H7 (cell line): ENCODE measurements at regions not wholly inside any gene's neighbourhood (a gene's known extent, or its start where the extent isn't known, plus 50 kb on each side); places are given as distances from the start of the nearest gene placed in this dataset.
"Not testable (repeated sequence)": the region's sequence is repeated elsewhere in the genome, so short reads cannot be mapped to it uniquely, and the experiment has no call there.

Experiments
- DNase-seq: peaks from one replicate; pipeline ENCODE4 v3.0.0; 2012
- H3K27me3 ChIP-seq: 2 replicates; pipeline ENCODE4 v1.6.0; 2011; ENCODE audit warnings: mild to moderate bottlenecking, low read length; ENCODE audit not compliant: control insufficient read depth, insufficient read depth
- H3K36me3 ChIP-seq: replicated peaks from 2 replicates; pipeline ENCODE4 v1.5.1; 2011; ENCODE audit warnings: low read length; ENCODE audit not compliant: control insufficient read depth, insufficient read depth
- H3K4me3 ChIP-seq: 2 replicates; pipeline ENCODE4 v1.5.1; 2011; ENCODE audit warnings: low read depth, mild to moderate bottlenecking, control low read depth, low read length, moderate library complexity; ENCODE audit not compliant: insufficient read depth

DNA sequence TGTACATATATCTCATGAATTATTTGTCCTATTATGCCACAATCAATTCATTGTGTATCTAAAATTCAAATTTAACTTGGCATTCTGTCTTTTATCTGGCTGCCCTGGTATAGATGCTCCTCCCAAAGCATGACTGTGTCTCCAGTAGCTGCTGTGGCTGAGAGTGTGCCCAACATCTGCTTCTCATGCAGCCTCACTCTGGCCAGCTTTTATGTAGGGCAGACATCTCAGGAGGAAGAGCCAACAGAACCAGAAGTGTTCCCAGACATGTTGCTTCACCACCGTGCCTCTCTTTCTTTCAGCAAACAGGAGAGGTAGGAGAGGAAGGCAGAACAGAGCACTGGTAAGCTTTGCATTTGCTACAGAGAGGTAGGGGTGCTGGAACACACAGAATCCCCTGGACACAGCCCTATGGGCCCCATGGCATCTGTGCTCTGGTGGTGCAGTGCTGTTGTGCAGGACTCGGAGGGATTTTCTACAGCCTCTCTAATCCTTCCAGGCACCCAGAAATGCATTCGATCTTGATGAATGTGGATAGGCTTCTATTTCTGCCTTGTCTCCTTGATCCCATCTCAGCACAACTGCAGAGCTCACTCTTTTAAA, 637.1 kb downstream of the UTRN start:
- Histone ChIP-seq H3K4me3 (no peak overlapping the region), H3K36me3 (no peaks in the 10 kb centered on the region), H3K27me3 (no peaks in the 10 kb centered on the region)
- DNase-seq: no peak

DNA sequence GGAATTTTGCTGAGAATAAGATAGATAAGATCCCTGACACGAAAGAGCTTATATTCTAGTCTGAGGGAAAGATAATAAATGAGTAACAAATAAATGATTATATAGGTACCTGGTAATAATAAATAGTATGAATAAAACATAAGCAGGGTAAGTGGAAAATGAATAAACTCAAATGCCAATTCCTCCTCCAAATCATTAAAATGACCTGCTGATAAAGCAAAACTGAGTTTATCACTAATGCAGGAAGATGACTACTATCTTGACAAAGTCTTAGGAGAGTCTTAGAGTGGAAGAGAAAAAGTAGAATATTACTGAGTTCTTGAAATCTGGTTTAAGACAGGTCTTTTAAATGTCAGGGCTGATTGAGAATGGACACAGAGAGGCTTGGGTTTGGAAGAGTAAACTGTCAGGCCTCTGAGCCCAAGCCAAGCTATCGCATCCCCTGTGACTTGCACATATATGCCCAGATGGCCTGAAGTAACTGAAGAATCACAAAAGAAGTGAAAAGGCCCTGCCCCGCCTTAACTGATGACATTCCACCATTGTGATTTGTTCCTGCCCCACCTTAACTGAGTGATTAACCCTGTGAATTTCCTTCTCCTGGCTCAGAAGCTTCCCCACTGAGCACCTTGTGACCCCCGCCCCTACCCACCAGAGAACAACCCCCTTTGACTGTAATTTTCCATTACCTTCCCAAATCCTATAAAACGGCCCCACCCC, 637.8 kb downstream of the UTRN start:
- not testable (repeated sequence) for H3K27me3 ChIP-seq, DNase-seq, H3K36me3 ChIP-seq, H3K4me3 ChIP-seq

DNA sequence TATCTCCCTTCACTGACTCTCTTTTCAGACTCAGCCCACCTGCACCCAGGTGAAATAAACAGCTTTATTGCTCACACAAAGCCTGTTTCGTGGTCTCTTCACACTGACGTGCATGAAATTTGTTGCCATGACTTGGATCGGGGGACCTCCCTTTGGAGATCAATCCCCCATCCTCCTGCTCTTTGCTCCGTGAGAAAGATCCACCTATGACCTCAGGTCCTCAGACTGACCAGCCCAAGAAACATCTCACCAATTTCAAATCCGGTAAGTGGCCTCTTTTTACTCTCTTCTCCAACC, 638.3 kb downstream of the UTRN start:
- H3K36me3 ChIP-seq, H3K27me3 ChIP-seq, H3K4me3 ChIP-seq, DNase-seq: not testable (repeated sequence)

DNA sequence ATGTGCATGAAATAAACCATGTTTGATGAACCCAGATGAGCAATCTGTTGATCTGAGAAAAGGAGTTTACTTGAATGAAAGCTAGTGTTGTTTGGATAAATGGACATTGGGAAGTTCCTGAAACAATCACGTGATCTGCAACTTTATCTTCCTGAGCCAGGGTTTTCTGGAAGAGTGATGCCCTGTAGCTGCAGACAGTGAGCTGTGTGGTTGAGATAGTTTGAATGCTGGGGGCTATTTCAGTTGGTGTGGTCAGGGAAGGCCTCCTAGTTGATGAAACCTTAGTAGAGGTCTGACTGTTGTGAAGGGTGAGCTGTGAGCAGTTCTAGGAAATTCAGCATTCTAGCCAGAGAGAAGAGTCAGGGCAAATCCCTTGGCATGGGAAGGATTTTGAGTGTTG, 643.7 kb downstream of the UTRN start:
- no peaks in the 10 kb centered on the region for H3K36me3 ChIP-seq
- no peak overlapping the region for H3K4me3 ChIP-seq
- no peaks in the 10 kb centered on the region for H3K27me3 ChIP-seq
- no peak for DNase-seq

GRCh38 chr6:144929262-144929661, 644.1 kb downstream of the UTRN start:
- H3K4me3 ChIP-seq: no peak overlapping the region
- no peak for DNase-seq
- no peaks in the 10 kb centered on the region for H3K27me3 ChIP-seq
- H3K36me3 ChIP-seq: no peaks in the 10 kb centered on the region

DNA sequence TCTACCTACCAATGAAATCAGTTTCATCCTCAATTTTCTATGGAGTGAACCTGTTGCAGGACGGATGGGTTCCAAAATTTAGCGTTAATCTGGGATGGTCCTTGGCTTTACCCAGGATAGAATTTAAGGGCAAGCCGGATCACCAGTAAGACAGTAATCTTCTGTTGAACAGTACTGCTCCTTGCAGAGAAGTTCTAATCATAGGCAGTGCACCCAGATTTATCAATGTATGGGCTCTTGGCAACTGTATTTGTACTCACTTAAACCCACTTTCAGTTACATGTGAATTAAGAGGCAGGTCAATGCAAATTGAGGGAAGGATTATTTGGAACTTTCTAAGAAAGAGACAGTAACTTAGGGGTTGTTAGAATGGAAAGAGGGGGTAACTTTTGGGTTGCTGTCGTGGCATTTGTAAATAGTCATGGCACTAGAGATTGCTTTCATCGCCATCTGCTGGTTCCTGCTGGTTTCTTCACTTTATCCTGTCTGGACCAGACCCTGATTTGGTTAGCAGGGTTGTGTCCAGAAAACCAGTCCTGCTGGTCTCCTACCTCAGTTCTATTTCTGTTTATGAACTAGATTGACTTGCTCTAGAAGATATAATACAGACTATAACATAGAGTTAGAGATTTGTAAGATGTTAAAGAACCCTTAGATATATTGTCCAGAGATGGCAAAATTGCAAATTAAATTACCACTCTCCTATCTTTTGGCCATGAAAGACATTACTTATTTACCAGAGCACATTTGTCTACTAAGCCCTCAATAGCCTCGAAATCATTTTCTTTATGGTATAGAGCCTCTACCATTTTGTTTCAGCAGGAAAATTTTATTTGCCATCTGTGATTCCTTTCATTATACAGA, 646.3 kb downstream of the UTRN start:
- Histone ChIP-seq H3K36me3 (no peaks in the 10 kb centered on the region), H3K4me3 (no peak overlapping the region), H3K27me3 (no peaks in the 10 kb centered on the region)
- peak; percentile 12 for DNase-seq

DNA sequence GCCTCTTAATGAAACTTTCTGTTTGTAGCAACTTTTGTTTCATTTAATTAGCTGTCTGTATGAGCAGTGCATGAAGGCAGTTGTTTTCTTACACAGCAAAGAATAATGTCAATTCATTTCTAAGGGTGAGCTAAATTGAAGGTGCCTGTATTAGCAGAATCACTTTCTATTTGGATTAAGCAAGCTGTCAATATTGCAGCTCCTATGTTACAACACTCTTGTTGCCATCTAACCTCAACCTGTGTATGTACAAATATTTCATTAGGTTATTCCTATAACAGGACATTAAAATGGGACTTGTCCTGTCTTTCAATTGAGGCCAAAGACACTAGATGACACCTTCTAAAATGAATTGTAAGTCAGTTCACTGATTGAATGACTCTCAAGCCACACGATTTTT, 647.5 kb downstream of the UTRN start:
- H3K27me3 ChIP-seq: no peaks in the 10 kb centered on the region
- H3K36me3 ChIP-seq: no peaks in the 10 kb centered on the region
- no peak for DNase-seq
- H3K4me3 ChIP-seq: no peak overlapping the region

DNA sequence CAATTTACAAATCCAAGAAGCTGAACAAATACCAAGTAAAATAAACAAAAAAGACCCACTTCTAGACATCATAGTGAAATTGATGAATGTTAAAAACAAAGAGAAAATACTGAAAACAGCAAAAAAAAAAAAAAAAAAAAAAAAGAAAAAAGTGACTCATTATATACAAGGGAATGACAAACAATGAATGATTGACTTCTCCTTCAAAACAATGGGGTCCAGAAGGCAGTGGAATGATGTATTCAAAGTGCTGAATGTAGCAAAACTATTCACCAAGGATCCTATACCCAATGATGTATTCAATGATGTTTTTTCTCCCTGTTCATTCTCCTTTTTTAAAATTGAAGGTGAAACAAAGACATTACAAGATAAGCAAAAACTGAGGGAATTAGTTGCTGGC, 650.0 kb downstream of the UTRN start:
- H3K27me3 ChIP-seq: no peaks in the 10 kb centered on the region
- H3K4me3 ChIP-seq: no peak overlapping the region
- no peak for DNase-seq
- H3K36me3 ChIP-seq: no peaks in the 10 kb centered on the region

DNA sequence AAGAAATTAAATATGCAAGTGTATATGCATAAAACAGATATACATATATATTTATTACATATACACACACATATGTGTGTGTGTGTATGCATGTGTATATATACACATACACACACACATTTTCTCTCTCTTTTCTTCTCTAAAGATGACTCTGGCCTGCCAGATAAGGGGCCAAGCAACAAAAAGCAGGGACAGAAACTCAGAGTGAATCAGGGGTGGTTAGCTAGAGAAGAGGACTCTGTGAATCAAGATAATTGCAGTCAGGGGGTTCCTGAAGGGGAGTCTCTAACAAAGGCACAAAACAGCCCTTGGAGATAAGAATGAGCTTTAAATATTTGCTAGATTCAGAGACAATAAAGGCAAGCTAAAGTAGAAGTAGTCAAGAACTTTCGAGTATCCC, 650.5 kb downstream of the UTRN start:
- Histone ChIP-seq H3K27me3 (no peaks in the 10 kb centered on the region), H3K36me3 (no peaks in the 10 kb centered on the region)
- no peak for DNase-seq

DNA sequence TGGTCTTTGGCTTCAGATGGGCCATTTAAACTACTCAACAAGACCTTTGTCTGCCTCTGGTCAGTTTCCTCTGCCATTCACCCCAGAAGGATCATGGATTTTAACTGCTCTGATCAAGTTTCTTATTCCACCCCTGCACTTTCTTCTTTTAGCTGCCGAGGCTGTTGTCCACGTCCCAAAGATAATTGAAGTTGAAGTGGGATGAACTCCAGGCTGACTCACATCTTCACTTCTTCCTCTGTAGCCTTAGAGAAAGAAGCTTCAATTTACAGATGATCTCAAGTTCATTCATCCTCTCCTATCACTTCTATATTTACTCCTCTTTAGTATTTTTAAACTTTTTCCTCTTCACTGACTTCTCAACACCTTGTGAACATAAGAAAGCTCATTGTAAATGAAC, 651.6 kb downstream of the UTRN start:
- no peaks in the 10 kb centered on the region for H3K36me3 ChIP-seq
- no peaks in the 10 kb centered on the region for H3K27me3 ChIP-seq
- H3K4me3 ChIP-seq: no peak overlapping the region
- no peak for DNase-seq

More for the DNA sequence above, 650.5 kb downstream of the UTRN start:
- no peak overlapping the region for H3K4me3 ChIP-seq

GRCh38 chr6:144939921-144940320, 654.8 kb downstream of the UTRN start:
- DNase-seq: no peak
- no peaks in the 10 kb centered on the region for H3K36me3 ChIP-seq
- H3K4me3 ChIP-seq: no peak overlapping the region
- H3K27me3 ChIP-seq: no peaks in the 10 kb centered on the region

DNA sequence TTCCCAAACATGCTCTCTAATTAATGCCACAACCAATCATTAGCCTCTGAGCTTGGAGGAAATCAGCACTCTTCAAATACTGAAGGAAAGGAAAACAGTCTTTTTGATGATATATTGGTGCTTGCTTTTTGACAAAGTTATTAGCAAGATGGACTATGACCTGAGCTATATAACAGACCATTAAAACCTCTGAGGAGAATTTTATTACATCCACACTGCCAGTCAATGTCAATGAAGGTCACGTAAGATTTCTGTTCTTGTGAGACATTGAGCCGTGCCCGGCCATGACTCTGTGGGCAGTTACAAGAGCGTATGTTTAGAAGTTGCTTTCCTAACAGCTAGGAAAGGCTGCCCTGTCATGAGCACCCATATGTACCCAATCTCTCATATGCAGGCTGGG, 659.0 kb downstream of the UTRN start:
- Histone ChIP-seq H3K4me3 (no peak overlapping the region), H3K36me3 (no peaks in the 10 kb centered on the region), H3K27me3 (no peaks in the 10 kb centered on the region)
- no peak for DNase-seq

- Histone ChIP-seq H3K4me3 (no peak overlapping the region), H3K27me3 (no peaks in the 10 kb centered on the region), H3K36me3 (no peaks in the 10 kb centered on the region)
- no peak for DNase-seq
Measured at GRCh38 chr6:144947398-144947976, 662.4 kb downstream of the UTRN start.

- H3K36me3 ChIP-seq: no peaks in the 10 kb centered on the region
- H3K4me3 ChIP-seq: no peak overlapping the region
- DNase-seq: no peak
- H3K27me3 ChIP-seq: no peaks in the 10 kb centered on the region
Measured at GRCh38 chr6:144951730-144952437, 666.7 kb downstream of the UTRN start.
